ENCODE measurements at regions not wholly inside any gene's neighbourhood (a gene's known extent, or its start where the extent isn't known, plus 50 kb on each side); places are given as distances from the start of the nearest gene placed in this dataset.

DNA sequence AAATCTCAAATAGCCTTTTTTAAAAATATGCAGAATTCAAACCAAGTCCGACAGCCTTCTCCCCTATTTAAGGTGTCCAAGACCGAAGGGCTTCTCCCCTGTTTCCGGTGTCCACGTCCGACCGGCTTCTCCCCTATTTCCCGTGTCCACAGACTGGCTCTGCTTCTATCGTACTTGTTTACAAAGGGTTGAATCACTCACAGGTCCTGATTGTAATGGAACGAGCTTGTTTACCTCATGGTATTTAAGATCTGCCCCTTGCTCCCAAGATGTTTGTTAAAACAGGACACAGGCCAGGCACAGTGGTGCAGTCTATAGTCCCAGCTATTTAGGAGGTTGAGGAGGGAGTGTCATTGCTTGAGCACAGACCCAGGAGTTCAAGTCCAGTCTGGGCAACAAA is 90.4 kb upstream of the ROBO2 start:
- H3K36me3 ChIP-seq (ENCODE audit: low read depth, missing control alignments), result no peaks in the 10 kb centered on the region
- TF ChIP-seq, protein P1, sequence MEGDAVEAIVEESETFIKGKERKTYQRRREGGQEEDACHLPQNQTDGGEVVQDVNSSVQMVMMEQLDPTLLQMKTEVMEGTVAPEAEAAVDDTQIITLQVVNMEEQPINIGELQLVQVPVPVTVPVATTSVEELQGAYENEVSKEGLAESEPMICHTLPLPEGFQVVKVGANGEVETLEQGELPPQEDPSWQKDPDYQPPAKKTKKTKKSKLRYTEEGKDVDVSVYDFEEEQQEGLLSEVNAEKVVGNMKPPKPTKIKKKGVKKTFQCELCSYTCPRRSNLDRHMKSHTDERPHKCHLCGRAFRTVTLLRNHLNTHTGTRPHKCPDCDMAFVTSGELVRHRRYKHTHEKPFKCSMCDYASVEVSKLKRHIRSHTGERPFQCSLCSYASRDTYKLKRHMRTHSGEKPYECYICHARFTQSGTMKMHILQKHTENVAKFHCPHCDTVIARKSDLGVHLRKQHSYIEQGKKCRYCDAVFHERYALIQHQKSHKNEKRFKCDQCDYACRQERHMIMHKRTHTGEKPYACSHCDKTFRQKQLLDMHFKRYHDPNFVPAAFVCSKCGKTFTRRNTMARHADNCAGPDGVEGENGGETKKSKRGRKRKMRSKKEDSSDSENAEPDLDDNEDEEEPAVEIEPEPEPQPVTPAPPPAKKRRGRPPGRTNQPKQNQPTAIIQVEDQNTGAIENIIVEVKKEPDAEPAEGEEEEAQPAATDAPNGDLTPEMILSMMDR (IDR thresholded peaks at IDR 0.05), result no peak
- no peak for TF ChIP-seq POLR2A (IDR thresholded peaks at IDR 0.05)
- no peaks in the 10 kb centered on the region for H3K4me1 ChIP-seq
- no peak for DNase-seq
- no peaks in the 10 kb centered on the region for H3K27me3 ChIP-seq
- no peaks in the 10 kb centered on the region for H3K9me3 ChIP-seq
- no peak overlapping the region for H3K4me3 ChIP-seq
- no peak overlapping the region for H3K27ac ChIP-seq
- intact Hi-C loops (cut with DNase I; ENCODE audit: low total_unique reads), result no loop called here
- 67 to 72% methylated on average over 9 of the region's 9 CpGs for WGBS, 2 donors

DNA sequence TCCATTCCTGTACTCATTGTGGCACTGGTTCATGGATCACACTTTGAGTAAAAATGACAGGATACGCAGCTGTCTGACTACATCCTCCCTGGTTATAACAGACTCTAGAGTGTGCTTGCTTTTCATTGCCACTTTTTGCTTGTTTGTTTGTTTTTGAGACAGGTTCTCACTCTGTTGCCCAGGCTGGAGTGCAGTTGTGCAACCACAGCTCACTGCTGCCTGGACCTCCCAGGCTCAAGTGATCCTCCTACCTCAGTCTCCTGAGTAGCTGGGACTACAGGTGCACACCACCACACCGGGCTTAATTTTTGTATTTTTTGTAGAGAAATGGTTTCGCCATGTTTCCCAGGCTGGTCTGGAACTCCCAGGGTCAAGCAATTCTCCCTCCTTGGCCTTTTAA is 89.3 kb upstream of the ROBO2 start:
- WGBS, 2 donors, result 90 to 97% methylated on average over 3 of the region's 3 CpGs
- intact Hi-C loops (cut with DNase I; ENCODE audit: low total_unique reads), result no loop called here

DNA sequence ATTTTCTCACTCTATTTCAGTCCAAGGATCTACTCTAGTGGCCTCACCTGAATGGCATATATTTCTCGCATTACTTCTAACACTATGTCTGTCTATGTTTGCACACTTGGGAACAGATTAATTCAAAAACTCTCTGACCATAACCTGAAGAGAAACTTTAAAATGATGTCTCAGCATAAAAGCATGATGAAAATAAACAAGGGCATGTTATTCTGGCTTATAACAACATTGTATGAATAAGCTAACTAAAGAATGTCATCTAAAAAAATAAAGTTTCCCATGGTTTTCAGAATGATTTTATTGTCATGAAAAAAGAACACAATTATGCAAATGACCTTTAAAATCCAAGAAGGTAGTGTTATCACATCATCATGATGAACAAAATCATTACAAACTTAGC is 85.5 kb upstream of the ROBO2 start:
- intact Hi-C loops (cut with DNase I; ENCODE audit: low total_unique reads), result no loop called here
- H3K4me3 ChIP-seq, result no peak overlapping the region
- DNase-seq, result no peak
- no peaks in the 10 kb centered on the region for H3K4me1 ChIP-seq
- WGBS, 2 donors, result 85 to 96% methylated on average over 1 of the region's 1 CpG
- H3K9me3 ChIP-seq, result no peaks in the 10 kb centered on the region
- H3K27ac ChIP-seq, result no peak overlapping the region
- TF ChIP-seq POLR2A (IDR thresholded peaks at IDR 0.05), result no peak
- TF ChIP-seq, protein P1 (IDR thresholded peaks at IDR 0.05), result no peak
- H3K36me3 ChIP-seq (ENCODE audit: low read depth, missing control alignments), result no peaks in the 10 kb centered on the region
- no peaks in the 10 kb centered on the region for H3K27me3 ChIP-seq

More for the DNA sequence above, 89.3 kb upstream of the ROBO2 start:
- TF ChIP-seq POLR2A (IDR thresholded peaks at IDR 0.05), result no peak
- TF ChIP-seq, protein P1 (IDR thresholded peaks at IDR 0.05), result no peak
- DNase-seq, result no peak
- Histone ChIP-seq H3K27ac (no peak overlapping the region), H3K4me3 (no peak overlapping the region), H3K27me3 (no peaks in the 10 kb centered on the region), H3K4me1 (no peaks in the 10 kb centered on the region), H3K36me3 (ENCODE audit: low read depth, missing control alignments) (no peaks in the 10 kb centered on the region), H3K9me3 (no peaks in the 10 kb centered on the region)

DNA sequence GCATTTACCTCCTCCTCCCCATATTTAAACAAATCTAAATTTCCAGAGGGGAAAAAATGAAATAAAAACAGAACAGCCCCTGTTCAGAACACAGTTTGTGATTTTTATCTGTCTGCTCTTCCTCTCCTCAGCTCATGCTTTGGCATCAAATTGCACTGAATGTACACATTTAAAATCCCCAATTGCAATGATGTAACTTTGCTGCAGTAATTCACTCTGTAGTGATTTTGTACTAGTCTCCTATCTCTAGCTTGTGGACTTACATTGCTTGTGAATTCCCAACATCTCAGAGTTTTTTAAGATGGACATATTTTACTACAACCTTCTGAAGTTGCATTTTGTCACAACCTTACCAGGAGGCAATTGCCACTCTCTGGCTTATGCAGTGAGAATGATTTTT is 81.6 kb upstream of the ROBO2 start:
- H3K4me3 ChIP-seq, result no peak overlapping the region
- DNase-seq, result no peak
- intact Hi-C loops (cut with DNase I; ENCODE audit: low total_unique reads), result no loop called here
- H3K27me3 ChIP-seq, result no peaks in the 10 kb centered on the region
- H3K4me1 ChIP-seq, result no peaks in the 10 kb centered on the region
- H3K27ac ChIP-seq, result no peak overlapping the region
- no peak for TF ChIP-seq POLR2A (IDR thresholded peaks at IDR 0.05)
- TF ChIP-seq, protein P1 (IDR thresholded peaks at IDR 0.05), result no peak
- H3K9me3 ChIP-seq, result no peaks in the 10 kb centered on the region
- H3K36me3 ChIP-seq (ENCODE audit: low read depth, missing control alignments), result no peaks in the 10 kb centered on the region

DNA sequence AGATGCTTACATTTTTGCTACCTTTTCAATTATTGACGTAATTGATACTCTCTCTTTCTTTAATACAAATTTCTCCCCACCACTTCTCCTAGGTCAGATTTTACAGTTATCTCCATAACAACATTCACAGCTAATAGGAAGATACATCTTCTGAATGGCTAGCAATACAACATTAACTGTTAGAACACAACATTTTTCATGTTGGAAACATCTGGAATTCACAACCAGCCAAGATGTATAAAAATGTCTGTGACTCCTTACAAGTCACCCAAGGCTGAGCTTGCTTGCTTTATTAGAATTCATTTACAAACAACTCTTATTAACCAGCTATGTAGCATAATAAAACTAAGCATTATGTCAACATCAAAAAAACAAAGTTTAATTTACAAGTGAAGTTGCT is 81.0 kb upstream of the ROBO2 start:
- TF ChIP-seq, protein P1 (IDR thresholded peaks at IDR 0.05), result no peak
- no peak for TF ChIP-seq POLR2A (IDR thresholded peaks at IDR 0.05)
- intact Hi-C loops (cut with DNase I; ENCODE audit: low total_unique reads), result no loop called here
- 93% methylated on average over 1 of the region's 1 CpG for WGBS, 2 donors

More for the DNA sequence above, 81.0 kb upstream of the ROBO2 start:
- Histone ChIP-seq H3K27ac (no peak overlapping the region), H3K9me3 (no peaks in the 10 kb centered on the region), H3K4me3 (no peak overlapping the region), H3K27me3 (no peaks in the 10 kb centered on the region), H3K4me1 (no peaks in the 10 kb centered on the region), H3K36me3 (ENCODE audit: low read depth, missing control alignments) (no peaks in the 10 kb centered on the region)
- DNase-seq, result no peak

Data from testis (tissue), 2 donors.